NB4 (cell line): ENCODE measurements at regions not wholly inside any gene's neighbourhood (a gene's known extent, or its start where the extent isn't known, plus 50 kb on each side); places are given as distances from the start of the nearest gene placed in this dataset.

ENCODE experiments used
- DNase-seq: peaks from one replicate; pipeline ENCODE4 v3.0.0; 2010; ENCODE audit warnings: low read depth
- H3K4me3 ChIP-seq: one replicate; pipeline ENCODE4 v1.5.1; 2011; ENCODE audit warnings: mild to moderate bottlenecking, low read depth, low read length, moderate library complexity
- MYC ChIP-seq: IDR thresholded peaks from 2 replicates; pipeline ENCODE4 v1.6.1; 2011; ENCODE audit warnings: low read depth, low read length
- POLR2A ChIP-seq: IDR thresholded peaks from 2 replicates; pipeline ENCODE4 v1.6.1; 2011; ENCODE audit warnings: mild to moderate bottlenecking; ENCODE audit not compliant: insufficient read length; ENCODE audit errors: extremely low read depth
- TF ChIP-seq, protein P1 (sequence below): IDR thresholded peaks from one replicate; pipeline ENCODE4 v1.5.1; 2012; ENCODE audit warnings: low read depth, low read length
- TF ChIP-seq, protein P2 (sequence below): IDR thresholded peaks from 2 replicates; pipeline ENCODE4 v1.6.1; 2011; ENCODE audit warnings: low read depth, low read length

DNA sequence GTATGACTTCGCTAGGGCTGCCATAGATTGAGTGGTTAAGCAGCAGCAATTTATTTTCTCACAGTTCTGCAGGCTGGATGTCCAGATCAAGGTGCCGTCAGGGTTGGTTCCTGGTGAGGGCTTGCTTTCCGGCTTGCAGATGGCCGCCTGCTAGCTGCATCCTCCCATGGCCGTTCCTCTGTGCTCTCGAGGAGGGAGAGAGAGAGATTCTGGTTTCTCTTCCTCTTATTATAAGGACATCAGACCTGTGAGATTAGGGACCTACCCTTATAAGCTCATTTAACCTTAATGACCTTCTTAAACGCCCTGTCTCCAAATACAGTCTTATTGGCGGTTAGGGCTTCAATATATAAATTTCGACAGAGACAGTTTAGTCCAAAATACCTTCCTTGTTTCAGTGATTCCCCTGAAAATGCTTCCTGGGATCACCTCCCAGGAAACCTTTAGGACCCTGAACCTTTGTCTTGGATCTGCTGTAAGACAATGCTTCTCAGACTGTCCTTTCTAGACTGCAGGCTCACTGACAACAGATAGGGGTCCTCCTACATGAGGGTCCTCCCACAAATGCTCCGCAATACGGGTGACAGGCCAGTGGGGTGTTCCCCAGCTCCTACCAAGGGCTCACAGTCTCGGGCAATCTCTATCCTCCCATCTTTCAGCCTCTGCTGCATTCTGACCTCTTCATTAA, 82.5 kb upstream of the BAIAP2L1 start:
- TF ChIP-seq, protein P1, sequence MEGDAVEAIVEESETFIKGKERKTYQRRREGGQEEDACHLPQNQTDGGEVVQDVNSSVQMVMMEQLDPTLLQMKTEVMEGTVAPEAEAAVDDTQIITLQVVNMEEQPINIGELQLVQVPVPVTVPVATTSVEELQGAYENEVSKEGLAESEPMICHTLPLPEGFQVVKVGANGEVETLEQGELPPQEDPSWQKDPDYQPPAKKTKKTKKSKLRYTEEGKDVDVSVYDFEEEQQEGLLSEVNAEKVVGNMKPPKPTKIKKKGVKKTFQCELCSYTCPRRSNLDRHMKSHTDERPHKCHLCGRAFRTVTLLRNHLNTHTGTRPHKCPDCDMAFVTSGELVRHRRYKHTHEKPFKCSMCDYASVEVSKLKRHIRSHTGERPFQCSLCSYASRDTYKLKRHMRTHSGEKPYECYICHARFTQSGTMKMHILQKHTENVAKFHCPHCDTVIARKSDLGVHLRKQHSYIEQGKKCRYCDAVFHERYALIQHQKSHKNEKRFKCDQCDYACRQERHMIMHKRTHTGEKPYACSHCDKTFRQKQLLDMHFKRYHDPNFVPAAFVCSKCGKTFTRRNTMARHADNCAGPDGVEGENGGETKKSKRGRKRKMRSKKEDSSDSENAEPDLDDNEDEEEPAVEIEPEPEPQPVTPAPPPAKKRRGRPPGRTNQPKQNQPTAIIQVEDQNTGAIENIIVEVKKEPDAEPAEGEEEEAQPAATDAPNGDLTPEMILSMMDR: no peak
- TF ChIP-seq POLR2A: no peak
- TF ChIP-seq, protein P2, sequence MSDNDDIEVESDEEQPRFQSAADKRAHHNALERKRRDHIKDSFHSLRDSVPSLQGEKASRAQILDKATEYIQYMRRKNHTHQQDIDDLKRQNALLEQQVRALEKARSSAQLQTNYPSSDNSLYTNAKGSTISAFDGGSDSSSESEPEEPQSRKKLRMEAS: no peak
- no peak for TF ChIP-seq MYC
- no peak for DNase-seq
- H3K4me3 ChIP-seq: no peak overlapping the region

DNA sequence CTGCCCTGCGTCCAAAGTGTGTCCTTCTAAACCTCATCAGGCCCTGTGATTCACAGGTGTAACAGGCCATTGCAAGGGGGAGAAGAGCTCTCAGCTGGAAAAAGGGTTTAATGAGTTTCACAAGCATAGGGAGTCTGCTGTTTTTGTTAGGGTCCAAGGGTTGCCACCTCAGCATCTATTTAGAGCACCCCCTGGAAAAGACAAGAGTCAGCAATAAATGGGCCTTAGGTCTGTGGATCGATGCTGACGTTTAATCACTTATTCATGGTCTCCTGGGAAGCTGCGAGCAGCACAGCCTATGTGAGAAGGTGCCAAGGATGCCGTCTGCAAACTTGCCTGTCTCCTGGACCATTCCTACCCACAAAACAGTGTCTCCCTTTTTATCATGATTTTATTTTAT, 78.4 kb upstream of the BAIAP2L1 start:
- TF ChIP-seq, protein P2: no peak
- TF ChIP-seq, protein P1: no peak
- no peak for DNase-seq
- no peak overlapping the region for H3K4me3 ChIP-seq

DNA sequence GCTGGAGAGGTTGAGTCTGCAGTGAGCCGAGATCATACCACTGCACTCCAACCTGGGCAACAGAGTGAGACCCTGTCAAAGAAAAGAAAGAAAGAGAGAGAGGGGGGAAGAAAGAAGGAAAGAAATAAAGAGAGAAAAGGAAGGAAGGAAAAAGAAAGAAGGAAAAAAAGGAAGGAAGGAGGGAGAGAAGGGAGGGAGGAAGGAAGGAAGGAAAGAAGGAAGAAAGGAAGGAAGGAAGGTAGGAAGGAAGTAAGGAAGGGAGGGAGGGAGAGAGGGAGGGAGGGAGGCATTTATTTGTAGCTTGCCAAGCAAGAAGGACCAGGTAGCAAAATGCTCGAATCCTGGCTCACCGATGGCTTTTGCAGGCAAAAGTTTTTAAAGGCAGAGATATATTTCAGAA, 74.5 kb upstream of the BAIAP2L1 start:
- TF ChIP-seq POLR2A: no peak
- TF ChIP-seq, protein P1: no peak
- no peak for DNase-seq
- no peak overlapping the region for H3K4me3 ChIP-seq

DNA sequence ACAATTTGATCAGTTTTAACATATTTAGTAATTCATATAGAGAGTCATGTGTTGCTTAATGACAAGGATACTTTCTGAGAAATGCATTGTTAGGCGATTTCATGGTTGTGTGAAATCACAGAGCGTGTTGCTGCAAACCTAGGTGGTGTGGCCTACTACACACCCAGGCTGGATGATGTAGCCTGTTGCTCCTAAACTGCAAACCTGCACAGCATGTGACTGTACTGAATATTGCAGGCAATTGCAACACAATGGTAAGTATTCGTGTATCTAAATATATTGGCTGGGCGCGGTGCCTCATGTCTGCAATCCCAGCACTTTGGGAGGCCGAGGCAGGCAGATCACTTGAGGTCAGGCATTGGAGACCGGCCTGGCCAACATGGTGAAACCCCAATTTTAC, 73.7 kb upstream of the BAIAP2L1 start:
- H3K4me3 ChIP-seq: no peak overlapping the region
- DNase-seq: peak; percentile 21
- TF ChIP-seq MYC (no peak), POLR2A (no peak)
- TF ChIP-seq, protein P2: no peak
- TF ChIP-seq, protein P1: no peak

DNA sequence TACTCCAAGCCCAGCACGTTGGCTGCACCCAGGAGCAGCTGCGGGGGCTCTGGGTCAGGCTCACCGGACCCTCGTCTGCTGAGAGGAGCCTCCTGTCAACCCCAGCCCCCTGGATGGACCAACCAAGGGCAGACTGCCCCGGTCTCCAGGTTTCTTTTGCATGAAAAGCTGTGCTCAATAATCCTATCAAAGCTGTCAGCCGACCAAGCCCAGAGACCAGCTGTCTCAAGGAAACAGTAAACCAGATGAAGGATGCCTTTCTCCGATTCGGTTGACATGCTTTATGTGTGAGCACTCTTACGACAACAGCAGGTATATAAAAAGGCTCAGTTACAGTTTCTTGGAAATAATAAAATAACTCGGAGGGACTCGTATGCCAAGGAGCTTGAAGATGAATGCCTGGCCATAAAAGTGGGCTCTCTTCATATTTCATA, 71.6 kb upstream of the BAIAP2L1 start:
- DNase-seq: no peak
- TF ChIP-seq MYC: no peak
- TF ChIP-seq, protein P2: no peak
- TF ChIP-seq POLR2A: no peak
- TF ChIP-seq, protein P1: no peak
- no peak overlapping the region for H3K4me3 ChIP-seq
